ENCODE measurements at regions not wholly inside any gene's neighbourhood (a gene's known extent, or its start where the extent isn't known, plus 50 kb on each side); places are given as distances from the start of the nearest gene placed in this dataset.

DNA sequence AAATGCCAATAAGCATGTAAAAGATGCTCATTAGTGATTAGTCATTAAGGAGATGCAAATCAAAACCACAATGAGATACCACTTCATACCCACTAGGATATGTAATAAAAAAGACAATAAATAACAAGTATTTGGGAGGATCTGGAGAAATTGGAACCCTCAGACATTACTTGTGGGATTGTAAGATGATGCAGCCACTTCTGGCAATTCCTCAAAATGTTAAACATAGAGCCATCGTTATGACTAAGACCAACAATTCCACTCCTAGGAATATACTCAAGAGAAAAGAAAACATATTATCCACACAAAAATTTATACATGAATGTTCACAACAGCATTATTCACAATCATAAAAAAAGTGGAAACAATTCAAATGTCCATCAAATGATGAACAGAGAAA lies 336.2 kb upstream of the PMFBP1 start:
- no peaks in the 10 kb centered on the region for H3F3A ChIP-seq (ENCODE audit: insufficient read depth, low read length, poor library complexity, severe bottlenecking)
- no peak overlapping the region for H2AFZ ChIP-seq (ENCODE audit: low read depth, low read length)
- no peak overlapping the region for H3K9ac ChIP-seq (ENCODE audit: low read length)
- peaks cover 7% of the 10 kb centered on the region for H3K79me2 ChIP-seq (replicated peaks; ENCODE audit: insufficient read depth, low read length)
- H3K36me3 ChIP-seq (ENCODE audit: insufficient read depth, low read length), result no peaks in the 10 kb centered on the region
- no peaks in the 10 kb centered on the region for H3K27me3 ChIP-seq (ENCODE audit: insufficient read depth, low read depth, low read length)
- H4K20me1 ChIP-seq (ENCODE audit: insufficient read depth), result no peaks in the 10 kb centered on the region
- no peak overlapping the region for H3K4me3 ChIP-seq (ENCODE audit: low read length)
- no peak overlapping the region for H3K4me2 ChIP-seq (ENCODE audit: low read length)
- H3K9me2 ChIP-seq (ENCODE audit: insufficient read depth, low read length), result no peaks in the 10 kb centered on the region
- no peak for TF ChIP-seq SMC3 (conservative IDR thresholded peaks at IDR 0.05; ENCODE audit: poor library complexity)
- no peak for TF ChIP-seq CTCF (IDR thresholded peaks at IDR 0.05; ENCODE audit: poor library complexity, severe bottlenecking)
- no peak for TF ChIP-seq EZH2 (IDR thresholded peaks at IDR 0.05; ENCODE audit: borderline replicate concordance, insufficient read depth, low read length, poor library complexity, severe bottlenecking)
- TF ChIP-seq REST (IDR thresholded peaks at IDR 0.05; ENCODE audit: borderline replicate concordance), result no peak
- TF ChIP-seq RAD21 (conservative IDR thresholded peaks at IDR 0.05), result no peak
- no peak for TF ChIP-seq POLR2AphosphoS5 (IDR thresholded peaks at IDR 0.05)
- TF ChIP-seq MXI1 (conservative IDR thresholded peaks at IDR 0.05; ENCODE audit: poor library complexity, severe bottlenecking), result no peak
- TF ChIP-seq TAF1 (IDR thresholded peaks at IDR 0.05; ENCODE audit: low read depth), result no peak
- no peak for TF ChIP-seq EP300 (conservative IDR thresholded peaks at IDR 0.05; ENCODE audit: poor library complexity, severe bottlenecking)
- H3K27ac ChIP-seq (ENCODE audit: low read length), result no peak overlapping the region
- no peaks in the 10 kb centered on the region for H3K9me3 ChIP-seq (ENCODE audit: low read length)

- H3K36me3 ChIP-seq (ENCODE audit: insufficient read depth, low read length), result no peaks in the 10 kb centered on the region
- no peak overlapping the region for H3K4me2 ChIP-seq (ENCODE audit: low read length)
- H3K9ac ChIP-seq (ENCODE audit: low read length), result peak overlapping the region; percentile 67
- no peaks in the 10 kb centered on the region for H4K20me1 ChIP-seq (ENCODE audit: insufficient read depth)
- TF ChIP-seq MXI1 (conservative IDR thresholded peaks at IDR 0.05; ENCODE audit: poor library complexity, severe bottlenecking) (no peak), RAD21 (conservative IDR thresholded peaks at IDR 0.05) (no peak)
- peak overlapping the region; percentile 97 for H3K27ac ChIP-seq (ENCODE audit: low read length)
- H3F3A ChIP-seq (ENCODE audit: insufficient read depth, low read length, poor library complexity, severe bottlenecking), result peaks cover 9% of the 10 kb centered on the region
- no peaks in the 10 kb centered on the region for H3K9me3 ChIP-seq (ENCODE audit: low read length)
- no peak overlapping the region for H3K4me3 ChIP-seq (ENCODE audit: low read length)
- H3K79me2 ChIP-seq (replicated peaks; ENCODE audit: insufficient read depth, low read length), result peaks cover 43% of the 10 kb centered on the region
- no peaks in the 10 kb centered on the region for H3K9me2 ChIP-seq (ENCODE audit: insufficient read depth, low read length)
- peak overlapping the region; percentile 30 for H2AFZ ChIP-seq (ENCODE audit: low read depth, low read length)
- H3K27me3 ChIP-seq (ENCODE audit: insufficient read depth, low read depth, low read length), result no peaks in the 10 kb centered on the region
Measured at GRCh38 chr16:72502594-72503005, 330.6 kb upstream of the PMFBP1 start.
